ENCODE measurements at regions not wholly inside any gene's neighbourhood (a gene's known extent, or its start where the extent isn't known, plus 50 kb on each side); places are given as distances from the start of the nearest gene placed in this dataset.

GRCh38 chr12:97813301-97813700 is 350.7 kb downstream of the RMST start:
- Histone ChIP-seq H3K27ac (ENCODE audit: low read depth, low read length) (no peak overlapping the region), H4K20me1 (ENCODE audit: control insufficient read depth, insufficient read depth, low read depth, low read length) (no peaks in the 10 kb centered on the region), H3K9me3 (ENCODE audit: control insufficient read depth, insufficient read depth, low read length) (no peaks in the 10 kb centered on the region), H3K79me2 (ENCODE audit: control insufficient read depth, low read length) (no peaks in the 10 kb centered on the region), H3F3A (ENCODE audit: control insufficient read depth, insufficient read depth) (no peaks in the 10 kb centered on the region), H3K4me2 (ENCODE audit: low read length) (no peak overlapping the region), H3K4me1 (ENCODE audit: control insufficient read depth, low read length) (no peaks in the 10 kb centered on the region), H3K9me2 (replicated peaks; ENCODE audit: control insufficient read depth, low read length) (no peaks in the 10 kb centered on the region), H3K27me3 (ENCODE audit: control insufficient read depth, low read length) (no peaks in the 10 kb centered on the region), H3K36me3 (ENCODE audit: control insufficient read depth, low read length) (no peaks in the 10 kb centered on the region), H3K4me3 (ENCODE audit: low read length) (no peak overlapping the region)
- no peak for TF ChIP-seq EZH2phosphoT487 (IDR thresholded peaks at IDR 0.05; ENCODE audit: borderline replicate concordance, low read length)
- no peak for TF ChIP-seq CTCF (IDR thresholded peaks at IDR 0.05; ENCODE audit: low read depth, low read length, poor library complexity, severe bottlenecking)

- no peak overlapping the region for H3K4me2 ChIP-seq (ENCODE audit: low read length)
- no peaks in the 10 kb centered on the region for H3K4me1 ChIP-seq (ENCODE audit: control insufficient read depth, low read length)
- H3K79me2 ChIP-seq (ENCODE audit: control insufficient read depth, low read length), result no peaks in the 10 kb centered on the region
- H4K20me1 ChIP-seq (ENCODE audit: control insufficient read depth, insufficient read depth, low read depth, low read length), result no peaks in the 10 kb centered on the region
- H3K9me3 ChIP-seq (ENCODE audit: control insufficient read depth, insufficient read depth, low read length), result no peaks in the 10 kb centered on the region
- H3K9me2 ChIP-seq (replicated peaks; ENCODE audit: control insufficient read depth, low read length), result no peaks in the 10 kb centered on the region
- no peak overlapping the region for H3K27ac ChIP-seq (ENCODE audit: low read depth, low read length)
- no peak overlapping the region for H3K4me3 ChIP-seq (ENCODE audit: low read length)
- no peaks in the 10 kb centered on the region for H3K36me3 ChIP-seq (ENCODE audit: control insufficient read depth, low read length)
- H3K27me3 ChIP-seq (ENCODE audit: control insufficient read depth, low read length), result no peaks in the 10 kb centered on the region
- H3F3A ChIP-seq (ENCODE audit: control insufficient read depth, insufficient read depth), result no peaks in the 10 kb centered on the region
- no peak for TF ChIP-seq EZH2phosphoT487 (IDR thresholded peaks at IDR 0.05; ENCODE audit: borderline replicate concordance, low read length)
- no peak for TF ChIP-seq CTCF (IDR thresholded peaks at IDR 0.05; ENCODE audit: low read depth, low read length, poor library complexity, severe bottlenecking)
Measured at GRCh38 chr12:97821806-97822205, 359.2 kb downstream of the RMST start.

- H3K27me3 ChIP-seq (ENCODE audit: control insufficient read depth, low read length), result no peaks in the 10 kb centered on the region
- no peak overlapping the region for H3K4me2 ChIP-seq (ENCODE audit: low read length)
- no peak overlapping the region for H3K4me3 ChIP-seq (ENCODE audit: low read length)
- H3K4me1 ChIP-seq (ENCODE audit: control insufficient read depth, low read length), result no peaks in the 10 kb centered on the region
- H4K20me1 ChIP-seq (ENCODE audit: control insufficient read depth, insufficient read depth, low read depth, low read length), result no peaks in the 10 kb centered on the region
- no peaks in the 10 kb centered on the region for H3K36me3 ChIP-seq (ENCODE audit: control insufficient read depth, low read length)
- no peaks in the 10 kb centered on the region for H3K9me2 ChIP-seq (replicated peaks; ENCODE audit: control insufficient read depth, low read length)
- H3K79me2 ChIP-seq (ENCODE audit: control insufficient read depth, low read length), result no peaks in the 10 kb centered on the region
- TF ChIP-seq EZH2phosphoT487 (IDR thresholded peaks at IDR 0.05; ENCODE audit: borderline replicate concordance, low read length), result no peak
- TF ChIP-seq CTCF (IDR thresholded peaks at IDR 0.05; ENCODE audit: low read depth, low read length, poor library complexity, severe bottlenecking), result no peak
- H3F3A ChIP-seq (ENCODE audit: control insufficient read depth, insufficient read depth), result no peaks in the 10 kb centered on the region
- no peaks in the 10 kb centered on the region for H3K9me3 ChIP-seq (ENCODE audit: control insufficient read depth, insufficient read depth, low read length)
- H3K27ac ChIP-seq (ENCODE audit: low read depth, low read length), result no peak overlapping the region
Measured at GRCh38 chr12:97835541-97835940, 372.9 kb downstream of the RMST start.

GRCh38 chr12:97837401-97837800 is 374.8 kb downstream of the RMST start:
- Histone ChIP-seq H3K9me2 (replicated peaks; ENCODE audit: control insufficient read depth, low read length) (no peaks in the 10 kb centered on the region), H3K36me3 (ENCODE audit: control insufficient read depth, low read length) (no peaks in the 10 kb centered on the region)

More at GRCh38 chr12:97837401-97837800, 374.8 kb downstream of the RMST start:
- H3K4me2 ChIP-seq (ENCODE audit: low read length), result no peak overlapping the region
- no peaks in the 10 kb centered on the region for H3K9me3 ChIP-seq (ENCODE audit: control insufficient read depth, insufficient read depth, low read length)
- no peak for TF ChIP-seq CTCF (IDR thresholded peaks at IDR 0.05; ENCODE audit: low read depth, low read length, poor library complexity, severe bottlenecking)
- TF ChIP-seq EZH2phosphoT487 (IDR thresholded peaks at IDR 0.05; ENCODE audit: borderline replicate concordance, low read length), result no peak
- H4K20me1 ChIP-seq (ENCODE audit: control insufficient read depth, insufficient read depth, low read depth, low read length), result no peaks in the 10 kb centered on the region
- no peaks in the 10 kb centered on the region for H3K4me1 ChIP-seq (ENCODE audit: control insufficient read depth, low read length)
- H3K79me2 ChIP-seq (ENCODE audit: control insufficient read depth, low read length), result no peaks in the 10 kb centered on the region
- no peaks in the 10 kb centered on the region for H3K27me3 ChIP-seq (ENCODE audit: control insufficient read depth, low read length)
- H3K4me3 ChIP-seq (ENCODE audit: low read length), result no peak overlapping the region
- no peak overlapping the region for H3K27ac ChIP-seq (ENCODE audit: low read depth, low read length)
- H3F3A ChIP-seq (ENCODE audit: control insufficient read depth, insufficient read depth), result no peaks in the 10 kb centered on the region

Measured in DOHH2 (cell line).